ENCODE measurements at regions not wholly inside any gene's neighbourhood (a gene's known extent, or its start where the extent isn't known, plus 50 kb on each side); places are given as distances from the start of the nearest gene placed in this dataset.

GRCh38 chr12:125704803-125705202, 639.6 kb downstream of the AACS start:
- TF ChIP-seq IRF2 (CRISPR knock-in tag; IDR thresholded peaks at IDR 0.05; ENCODE audit: borderline replicate concordance, low read depth) (no peak), MAX (CRISPR knock-in tag; IDR thresholded peaks at IDR 0.05) (no peak), HMGXB4 (CRISPR knock-in tag; IDR thresholded peaks at IDR 0.05) (no peak)
